ENCODE measurements at regions not wholly inside any gene's neighbourhood (a gene's known extent, or its start where the extent isn't known, plus 50 kb on each side); places are given as distances from the start of the nearest gene placed in this dataset.
A peak's percentile ranks its signal among the peaks of the same experiment; 100 is the strongest.

- no peak for TF ChIP-seq Cebpa-rat (IDR thresholded peaks at IDR 0.05)
- H3K9ac ChIP-seq: no peak overlapping the region
- no peak overlapping the region for H3K4me2 ChIP-seq
- no peak overlapping the region for H3K27ac ChIP-seq
- peaks cover 15% of the 10 kb centered on the region for H3K4me1 ChIP-seq
- no peaks in the 10 kb centered on the region for H3K36me3 ChIP-seq
- no peak overlapping the region for H3K4me3 ChIP-seq
- no peaks in the 10 kb centered on the region for H3K9me3 ChIP-seq
- H4K20me1 ChIP-seq: no peaks in the 10 kb centered on the region
- H3K27me3 ChIP-seq: no peaks in the 10 kb centered on the region
Observed at GRCh38 chr5:172588380-172588779, 52.7 kb upstream of the NEURL1B start.

DNA sequence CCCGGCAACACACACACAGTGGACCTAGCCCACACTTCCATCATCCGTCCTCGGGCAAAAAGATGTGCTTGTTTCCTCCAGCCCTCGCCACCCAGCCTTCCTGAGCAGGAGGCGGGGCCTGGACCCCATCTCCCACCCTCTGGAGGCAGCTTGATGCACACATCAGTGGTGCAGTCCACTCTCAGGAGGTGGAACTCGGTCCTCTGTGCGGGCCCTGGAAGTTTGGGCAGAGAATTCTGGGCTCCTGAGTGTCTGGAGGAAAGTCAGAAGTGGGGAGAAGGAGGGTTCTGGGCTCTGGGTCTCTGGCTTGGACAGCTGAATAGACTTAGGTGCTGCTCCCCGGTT lies 54.0 kb upstream of the NEURL1B start:
- Histone ChIP-seq H4K20me1 (no peaks in the 10 kb centered on the region), H3K36me3 (no peaks in the 10 kb centered on the region), H3K27me3 (no peaks in the 10 kb centered on the region), H3K4me2 (no peak overlapping the region), H3K4me1 (peaks cover 15% of the 10 kb centered on the region), H3K4me3 (no peak overlapping the region), H3K27ac (no peak overlapping the region), H3K9me3 (no peaks in the 10 kb centered on the region), H3K9ac (no peak overlapping the region)
- no peak for TF ChIP-seq Cebpa-rat (IDR thresholded peaks at IDR 0.05)

DNA sequence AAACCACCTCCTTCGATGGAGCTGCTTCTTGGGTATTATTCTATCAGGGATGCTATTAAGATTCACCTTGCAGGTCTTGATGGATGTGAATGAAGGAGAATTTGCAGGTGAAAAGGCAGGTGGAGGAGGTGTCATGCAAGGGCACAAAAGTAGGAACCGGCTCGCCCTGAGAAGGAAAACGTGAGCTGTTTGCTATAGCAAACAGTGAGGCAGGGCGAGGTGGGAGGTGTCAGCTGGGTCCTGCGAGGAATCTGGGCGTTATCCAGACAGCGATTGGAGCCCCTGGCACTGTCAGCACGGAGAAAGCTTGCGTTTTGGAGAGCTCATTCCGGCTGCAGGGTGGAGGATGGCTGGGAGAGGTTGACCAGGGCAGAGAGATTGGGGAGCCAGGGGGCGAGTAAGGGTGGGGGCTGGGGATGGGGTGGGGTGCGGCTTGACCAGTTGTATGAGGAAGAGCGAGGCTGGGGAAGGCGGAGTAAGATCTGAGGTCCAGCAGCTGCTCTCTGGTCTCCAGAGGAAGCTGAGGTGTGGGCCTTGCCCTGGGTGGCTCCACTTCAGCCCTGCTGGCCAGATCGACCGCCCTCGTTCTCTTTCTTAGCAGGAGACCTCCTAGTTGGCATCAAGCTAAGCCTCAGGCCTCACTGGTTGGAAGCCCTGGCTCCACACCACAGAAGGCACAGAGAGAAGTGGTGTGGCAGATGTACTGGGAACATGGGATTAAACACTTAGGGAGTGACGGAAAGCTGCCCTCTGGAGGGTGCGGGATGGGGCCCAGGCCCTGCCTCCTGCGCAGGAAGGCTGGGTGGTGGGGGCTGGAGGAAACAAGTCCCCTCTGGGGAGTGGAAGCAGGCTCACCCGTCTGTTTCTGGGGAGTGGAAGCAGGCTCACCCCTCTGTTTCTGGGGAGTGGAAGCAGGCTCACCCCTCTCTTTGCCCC lies 54.7 kb upstream of the NEURL1B start:
- no peaks in the 10 kb centered on the region for H3K27me3 ChIP-seq
- TF ChIP-seq Cebpa-rat (IDR thresholded peaks at IDR 0.05): no peak
- H3K9me3 ChIP-seq: no peaks in the 10 kb centered on the region
- peaks cover 17% of the 10 kb centered on the region for H3K4me1 ChIP-seq
- H3K9ac ChIP-seq: no peak overlapping the region
- no peaks in the 10 kb centered on the region for H4K20me1 ChIP-seq
- no peak overlapping the region for H3K27ac ChIP-seq
- H3K4me2 ChIP-seq: no peak overlapping the region
- H3K4me3 ChIP-seq: no peak overlapping the region
- H3K36me3 ChIP-seq: no peaks in the 10 kb centered on the region

DNA sequence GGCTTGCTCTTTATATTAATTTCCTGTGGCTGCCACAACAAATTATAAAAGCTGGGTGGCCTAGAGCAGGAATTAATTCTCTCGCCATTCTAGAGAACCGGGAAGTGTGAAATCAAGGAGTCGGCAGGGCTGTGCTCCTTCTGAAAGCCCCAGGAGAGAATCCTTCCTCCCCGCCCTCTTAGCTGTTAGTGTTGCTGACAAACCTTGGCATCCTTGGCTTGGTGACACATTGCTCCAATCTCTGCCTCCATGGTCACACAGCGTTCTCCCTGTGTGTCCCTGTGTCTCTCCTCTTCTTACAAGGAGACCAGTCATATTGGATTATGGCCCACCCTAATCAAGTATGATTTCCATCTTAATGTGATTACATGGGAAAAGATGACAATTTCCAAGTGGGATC lies 55.9 kb upstream of the NEURL1B start:
- TF ChIP-seq Cebpa-rat (IDR thresholded peaks at IDR 0.05): no peak
- no peak overlapping the region for H3K4me2 ChIP-seq

GRCh38 chr5:172584638-172585037 lies 56.4 kb upstream of the NEURL1B start:
- H3K4me2 ChIP-seq: no peak overlapping the region
- no peaks in the 10 kb centered on the region for H4K20me1 ChIP-seq
- no peaks in the 10 kb centered on the region for H3K36me3 ChIP-seq
- H3K9ac ChIP-seq: no peak overlapping the region
- no peak for TF ChIP-seq Cebpa-rat (IDR thresholded peaks at IDR 0.05)
- no peaks in the 10 kb centered on the region for H3K27me3 ChIP-seq
- no peak overlapping the region for H3K27ac ChIP-seq
- H3K9me3 ChIP-seq: no peaks in the 10 kb centered on the region
- H3K4me1 ChIP-seq: peaks cover 25% of the 10 kb centered on the region
- no peak overlapping the region for H3K4me3 ChIP-seq

More for the DNA sequence above, 55.9 kb upstream of the NEURL1B start:
- no peaks in the 10 kb centered on the region for H3K36me3 ChIP-seq
- H3K4me3 ChIP-seq: no peak overlapping the region
- no peak overlapping the region for H3K27ac ChIP-seq
- H4K20me1 ChIP-seq: no peaks in the 10 kb centered on the region
- H3K9ac ChIP-seq: no peak overlapping the region
- H3K9me3 ChIP-seq: no peaks in the 10 kb centered on the region
- peaks cover 22% of the 10 kb centered on the region for H3K4me1 ChIP-seq
- H3K27me3 ChIP-seq: no peaks in the 10 kb centered on the region

DNA sequence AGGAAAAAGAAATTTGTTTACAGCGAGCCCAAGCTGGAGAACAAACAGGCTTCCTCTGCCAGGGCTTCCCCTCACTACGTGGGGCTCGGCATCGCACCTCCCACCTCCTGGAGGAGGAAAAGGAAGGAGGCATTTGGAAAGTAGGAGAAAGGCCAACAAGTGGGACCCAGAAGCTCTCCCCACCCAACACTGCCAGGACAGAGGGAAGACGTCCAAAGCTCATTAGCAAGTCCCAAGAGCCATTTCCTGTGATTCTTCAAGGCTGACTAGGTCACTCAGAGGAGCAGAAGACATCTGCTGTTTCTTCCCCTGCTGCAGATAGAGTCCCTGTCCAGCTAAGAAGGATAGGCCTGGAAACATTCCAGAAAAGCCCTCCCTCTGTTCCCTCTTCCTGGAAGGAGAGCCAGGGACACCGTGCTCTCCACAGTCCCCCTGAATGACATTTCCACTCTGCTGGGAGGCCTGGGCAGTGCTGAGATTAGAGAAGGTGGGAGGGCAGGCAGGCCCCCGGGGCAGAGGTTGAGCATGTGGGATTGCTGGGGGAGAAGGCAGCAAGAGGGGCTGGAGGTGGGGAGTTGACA lies 57.0 kb upstream of the NEURL1B start:
- Histone ChIP-seq H4K20me1 (no peaks in the 10 kb centered on the region), H3K27me3 (no peaks in the 10 kb centered on the region), H3K4me1 (peaks cover 25% of the 10 kb centered on the region), H3K4me3 (no peak overlapping the region), H3K9me3 (no peaks in the 10 kb centered on the region), H3K27ac (no peak overlapping the region), H3K4me2 (peak overlapping the region; percentile 61), H3K9ac (no peak overlapping the region), H3K36me3 (no peaks in the 10 kb centered on the region)
- no peak for TF ChIP-seq Cebpa-rat (IDR thresholded peaks at IDR 0.05)

- no peak overlapping the region for H3K4me2 ChIP-seq
- no peak for TF ChIP-seq Cebpa-rat (IDR thresholded peaks at IDR 0.05)
- no peaks in the 10 kb centered on the region for H3K36me3 ChIP-seq
- H3K4me3 ChIP-seq: no peak overlapping the region
- no peak overlapping the region for H3K9ac ChIP-seq
- peaks cover 25% of the 10 kb centered on the region for H3K4me1 ChIP-seq
- no peak overlapping the region for H3K27ac ChIP-seq
- no peaks in the 10 kb centered on the region for H3K9me3 ChIP-seq
- H3K27me3 ChIP-seq: no peaks in the 10 kb centered on the region
- no peaks in the 10 kb centered on the region for H4K20me1 ChIP-seq
Observed at GRCh38 chr5:172582940-172583339, 58.1 kb upstream of the NEURL1B start.

GRCh38 chr5:172581315-172581714 lies 59.7 kb upstream of the NEURL1B start:
- Histone ChIP-seq H3K9ac (no peak overlapping the region), H3K9me3 (no peaks in the 10 kb centered on the region), H3K4me2 (no peak overlapping the region; the same call in 1 of the 2 replicates), H3K27ac (no peak overlapping the region), H4K20me1 (no peaks in the 10 kb centered on the region), H3K4me1 (peaks cover 25% of the 10 kb centered on the region), H3K4me3 (no peak overlapping the region), H3K27me3 (no peaks in the 10 kb centered on the region), H3K36me3 (no peaks in the 10 kb centered on the region)
- TF ChIP-seq Cebpa-rat (IDR thresholded peaks at IDR 0.05): no peak

- no peak for TF ChIP-seq Cebpa-rat (IDR thresholded peaks at IDR 0.05)
- Histone ChIP-seq H3K4me2 (no peak overlapping the region), H3K4me3 (no peak overlapping the region), H3K9ac (no peak overlapping the region), H3K36me3 (no peaks in the 10 kb centered on the region), H3K9me3 (no peaks in the 10 kb centered on the region), H3K27me3 (no peaks in the 10 kb centered on the region), H4K20me1 (no peaks in the 10 kb centered on the region), H3K4me1 (peaks cover 39% of the 10 kb centered on the region), H3K27ac (no peak overlapping the region)
Observed at GRCh38 chr5:172579403-172579990, 61.6 kb upstream of the NEURL1B start.

GRCh38 chr5:172577267-172577909 lies 63.7 kb upstream of the NEURL1B start:
- H3K36me3 ChIP-seq: no peaks in the 10 kb centered on the region
- no peak overlapping the region for H3K4me2 ChIP-seq
- TF ChIP-seq Cebpa-rat (IDR thresholded peaks at IDR 0.05): no peak
- H3K27me3 ChIP-seq: no peaks in the 10 kb centered on the region
- H4K20me1 ChIP-seq: no peaks in the 10 kb centered on the region
- no peaks in the 10 kb centered on the region for H3K9me3 ChIP-seq
- H3K4me3 ChIP-seq: no peak overlapping the region
- H3K27ac ChIP-seq: no peak overlapping the region
- no peak overlapping the region for H3K9ac ChIP-seq
- H3K4me1 ChIP-seq: peaks cover 50% of the 10 kb centered on the region

All from BLaER1 (cell line).